Neural cell (in vitro differentiated cells): ENCODE measurements at regions not wholly inside any gene's neighbourhood (a gene's known extent, or its start where the extent isn't known, plus 50 kb on each side); places are given as distances from the start of the nearest gene placed in this dataset.

Source experiments
- H2AFZ ChIP-seq: fragments of 200-600, 300-800 bp; sonication (generic), shearing (Covaris generic); 2 replicates; pipeline ENCODE4 v1.6.0; 2014; ENCODE audit warnings: low read depth, mild to moderate bottlenecking, antibody characterized with exemption, low read length, moderate library complexity
- H3F3A ChIP-seq: fragments of 200-600 bp; shearing (Covaris generic); 2 replicates; pipeline ENCODE4 v1.6.1; 2016; ENCODE audit warnings: mild to moderate bottlenecking, moderate library complexity, mixed read lengths, antibody characterized with exemption, low read length; ENCODE audit not compliant: insufficient read depth, poor library complexity, severe bottlenecking
- H3K27ac ChIP-seq: fragments of 200-600, 300-800 bp; sonication (generic), shearing (Covaris generic); 2 replicates; pipeline ENCODE4 v1.5.1; 2014; ENCODE audit warnings: mild to moderate bottlenecking, low read length, moderate library complexity
- H3K27me3 ChIP-seq: fragments of 300-800, 200-600 bp; sonication (generic), shearing (Covaris generic); 2 replicates; pipeline ENCODE4 v1.6.0; 2014; ENCODE audit warnings: mild to moderate bottlenecking, low read depth, low read length, moderate library complexity; ENCODE audit not compliant: insufficient read depth
- H3K36me3 ChIP-seq: fragments of 300-800, 200-600 bp; sonication (generic), shearing (Covaris generic); 2 replicates; pipeline ENCODE4 v1.5.1; 2014; ENCODE audit warnings: mild to moderate bottlenecking, antibody characterized with exemption, low read length, moderate library complexity; ENCODE audit not compliant: insufficient read depth
- H3K4me2 ChIP-seq: fragments of 300-800, 200-600 bp; sonication (generic), shearing (Covaris generic); 2 replicates; pipeline ENCODE4 v1.6.0; 2014; ENCODE audit warnings: mild to moderate bottlenecking, low read length
- H3K4me3 ChIP-seq: fragments of 300-800, 200-600 bp; sonication (generic), shearing (Covaris generic); 2 replicates; pipeline ENCODE4 v1.5.1; 2014; ENCODE audit warnings: mild to moderate bottlenecking, low read length, moderate library complexity
- H3K79me2 ChIP-seq: fragments of 200-600 bp; shearing (Covaris generic); replicated peaks from 2 replicates; pipeline ENCODE4 v1.6.0; 2014; ENCODE audit warnings: mild to moderate bottlenecking, low read length, moderate library complexity; ENCODE audit not compliant: insufficient read depth
- H3K9ac ChIP-seq: fragments of 300-800, 200-600 bp; sonication (generic), shearing (Covaris generic); 2 replicates; pipeline ENCODE4 v1.6.1; 2016; ENCODE audit warnings: mild to moderate bottlenecking, low read length, mixed read lengths
- H3K9me2 ChIP-seq: fragments of 200-600 bp; shearing (Covaris generic); 2 replicates; pipeline ENCODE4 v1.6.1; 2016; ENCODE audit warnings: mild to moderate bottlenecking, low read length, mixed read lengths; ENCODE audit not compliant: insufficient read depth
- H3K9me3 ChIP-seq: fragments of 200-600, 300-800 bp; sonication (generic), shearing (Covaris generic); 2 replicates; pipeline ENCODE4 v1.6.1; 2016; ENCODE audit warnings: mild to moderate bottlenecking, mixed run types, low read length, moderate library complexity, mixed read lengths
- H4K20me1 ChIP-seq: fragments of 200-600 bp; shearing (Covaris generic); 2 replicates; pipeline ENCODE4 v1.6.1; 2016; ENCODE audit warnings: mild to moderate bottlenecking, mixed run types; ENCODE audit not compliant: insufficient read depth
- CTCF ChIP-seq: fragments of 450-650 bp; IDR thresholded peaks from 2 replicates; pipeline ENCODE4 v1.5.1; 2014; ENCODE audit warnings: antibody characterized with exemption, mild to moderate bottlenecking, moderate library complexity; ENCODE audit not compliant: poor library complexity, severe bottlenecking
- EP300 ChIP-seq: fragments of 450-650 bp; conservative IDR thresholded peaks from 2 replicates; pipeline ENCODE4 v1.6.1; 2014; ENCODE audit warnings: antibody characterized with exemption, mild to moderate bottlenecking, moderate library complexity; ENCODE audit not compliant: poor library complexity, severe bottlenecking
- EZH2 ChIP-seq: fragments of 200-600, 300-800 bp; shearing (Covaris generic), sonication (generic); IDR thresholded peaks from 2 replicates; pipeline ENCODE4 v1.6.1; 2014; ENCODE audit warnings: antibody characterized with exemption, low read length, borderline replicate concordance, mild to moderate bottlenecking; ENCODE audit not compliant: insufficient read depth, poor library complexity, severe bottlenecking
- MXI1 ChIP-seq: fragments of 450-650 bp; conservative IDR thresholded peaks from 2 replicates; pipeline ENCODE4 v1.6.1; 2014; ENCODE audit warnings: antibody characterized with exemption, mild to moderate bottlenecking; ENCODE audit not compliant: poor library complexity, severe bottlenecking
- POLR2AphosphoS5 ChIP-seq: IDR thresholded peaks from 2 replicates; pipeline ENCODE4 v1.6.1; 2012
- REST ChIP-seq: IDR thresholded peaks from 2 replicates; pipeline ENCODE4 v1.6.1; 2012; ENCODE audit warnings: borderline replicate concordance
- SMC3 ChIP-seq: fragments of 450-650 bp; conservative IDR thresholded peaks from 2 replicates; pipeline ENCODE4 v1.6.1; 2014; ENCODE audit warnings: antibody characterized with exemption, mild to moderate bottlenecking, moderate library complexity; ENCODE audit not compliant: poor library complexity
- TAF1 ChIP-seq: IDR thresholded peaks from 2 replicates; pipeline ENCODE4 v1.6.1; 2012; ENCODE audit warnings: low read depth

GRCh38 chr17:77728474-77728795 lies 230.1 kb upstream of the TNRC6C start:
- H3K4me3 ChIP-seq, result no peak overlapping the region
- TF ChIP-seq MXI1 (no peak), EP300 (no peak), SMC3 (no peak), POLR2AphosphoS5 (no peak), EZH2 (no peak), CTCF (no peak)
- no peak overlapping the region for H3K4me2 ChIP-seq
- no peaks in the 10 kb centered on the region for H3F3A ChIP-seq
- H3K36me3 ChIP-seq, result no peaks in the 10 kb centered on the region
- H3K79me2 ChIP-seq, result no peaks in the 10 kb centered on the region
- no peak overlapping the region for H3K9ac ChIP-seq
- H3K9me2 ChIP-seq, result no peaks in the 10 kb centered on the region
- H2AFZ ChIP-seq, result no peak overlapping the region
- H4K20me1 ChIP-seq, result no peaks in the 10 kb centered on the region
- H3K27ac ChIP-seq, result no peak overlapping the region
- peaks cover 3% of the 10 kb centered on the region for H3K9me3 ChIP-seq
- H3K27me3 ChIP-seq, result no peaks in the 10 kb centered on the region

- Histone ChIP-seq H3K9me2 (no peaks in the 10 kb centered on the region), H3K27me3 (no peaks in the 10 kb centered on the region), H2AFZ (no peak overlapping the region), H3K36me3 (no peaks in the 10 kb centered on the region), H4K20me1 (no peaks in the 10 kb centered on the region), H3K4me3 (no peak overlapping the region), H3K9me3 (peaks cover 3% of the 10 kb centered on the region), H3F3A (no peaks in the 10 kb centered on the region), H3K27ac (no peak overlapping the region), H3K4me2 (no peak overlapping the region), H3K9ac (no peak overlapping the region), H3K79me2 (no peaks in the 10 kb centered on the region)
- no peak for TF ChIP-seq TAF1
- TF ChIP-seq POLR2AphosphoS5, result no peak
- no peak for TF ChIP-seq EZH2
- no peak for TF ChIP-seq EP300
- TF ChIP-seq REST, result no peak
- no peak for TF ChIP-seq CTCF
- no peak for TF ChIP-seq MXI1
These were observed 229.6 kb upstream of the TNRC6C start for GRCh38 chr17:77728871-77729270.
